Dedifferentiated amniotic fluid mesenchymal stem cell (primary cell): ENCODE measurements at regions not wholly inside any gene's neighbourhood (a gene's known extent, or its start where the extent isn't known, plus 50 kb on each side); places are given as distances from the start of the nearest gene placed in this dataset.

Source experiments
- DNase-seq: peaks from one replicate; pipeline ENCODE4 v3.0.0-alpha.2; 2016; ENCODE audit errors: extremely low spot score

- no peak for DNase-seq
These were observed 616.6 kb downstream of the FGF9 start for GRCh38 chr13:22287343-22287920.

GRCh38 chr13:22288496-22288895 is 617.6 kb downstream of the FGF9 start:
- DNase-seq: no peak

GRCh38 chr13:22289711-22290110 is 618.8 kb downstream of the FGF9 start:
- DNase-seq: no peak

GRCh38 chr13:22298530-22298929 is 627.7 kb downstream of the FGF9 start:
- DNase-seq: no peak

GRCh38 chr13:22311734-22312404 is 641.0 kb downstream of the FGF9 start:
- no peak for DNase-seq

GRCh38 chr13:22312405-22312803 is 641.5 kb downstream of the FGF9 start:
- DNase-seq: no peak

GRCh38 chr13:22316494-22317025 is 645.7 kb downstream of the FGF9 start:
- no peak for DNase-seq

- DNase-seq: no peak
These were observed 650.1 kb downstream of the FGF9 start for GRCh38 chr13:22320991-22321390.

GRCh38 chr13:22325761-22326160 is 654.9 kb downstream of the FGF9 start:
- no peak for DNase-seq

GRCh38 chr13:22332416-22332815 is 661.5 kb downstream of the FGF9 start:
- no peak for DNase-seq

- no peak for DNase-seq
These were observed 665.6 kb downstream of the FGF9 start for GRCh38 chr13:22336460-22336859.

- no peak for DNase-seq
These were observed 686.3 kb downstream of the FGF9 start for GRCh38 chr13:22357132-22357531.

GRCh38 chr13:22369090-22369489 is 698.2 kb downstream of the FGF9 start:
- no peak for DNase-seq

- no peak for DNase-seq
These were observed 699.0 kb downstream of the FGF9 start for GRCh38 chr13:22369840-22370239.

GRCh38 chr13:22372261-22372660 is 701.4 kb downstream of the FGF9 start:
- no peak for DNase-seq

GRCh38 chr13:22375151-22375550 is 704.3 kb downstream of the FGF9 start:
- DNase-seq: no peak

- no peak for DNase-seq
These were observed 717.0 kb downstream of the FGF9 start for GRCh38 chr13:22387899-22388298.

GRCh38 chr13:22399801-22400420 is 729.0 kb downstream of the FGF9 start:
- DNase-seq: no peak

GRCh38 chr13:22402682-22403081 is 731.8 kb downstream of the FGF9 start:
- DNase-seq: no peak

GRCh38 chr13:22403144-22403543 is 732.3 kb downstream of the FGF9 start:
- no peak for DNase-seq

- no peak for DNase-seq
These were observed 735.0 kb downstream of the FGF9 start for GRCh38 chr13:22405891-22406290.

GRCh38 chr13:22412452-22412851 is 741.6 kb downstream of the FGF9 start:
- no peak for DNase-seq

- DNase-seq: no peak
These were observed 751.1 kb downstream of the FGF9 start for GRCh38 chr13:22422023-22422422.
